BLaER1 treated with 17β-estradiol and CSF1 and Interleukin-3, amounts not matched to agents 10 nM and 100 nM (cell line): ENCODE measurements at regions not wholly inside any gene's neighbourhood (a gene's known extent, or its start where the extent isn't known, plus 50 kb on each side); places are given as distances from the start of the nearest gene placed in this dataset.

Source experiments
- H3K27ac ChIP-seq, 11 experiments: shearing (Covaris generic); formaldehyde crosslinking; 2 replicates each; pipeline ENCODE4 v1.8.1; 2022
- H3K27me3 ChIP-seq, 11 experiments: shearing (Covaris generic); formaldehyde crosslinking; 2 replicates each; pipeline ENCODE4 v1.8.1; 2022
- H3K36me3 ChIP-seq, 11 experiments: shearing (Covaris generic); formaldehyde crosslinking; 2 replicates each; pipeline ENCODE4 v1.8.1; 2022
- H3K4me1 ChIP-seq, 10 experiments: shearing (Covaris generic); formaldehyde crosslinking; 2 replicates each; pipeline ENCODE4 v1.8.1; 2022
- H3K4me2 ChIP-seq, 11 experiments: shearing (Covaris generic); formaldehyde crosslinking; 2 replicates each; pipeline ENCODE4 v1.8.1; 2022
- H3K4me3 ChIP-seq, 10 experiments: shearing (Covaris generic); formaldehyde crosslinking; 2 replicates each; pipeline ENCODE4 v1.8.1; 2022
- H3K9ac ChIP-seq, 11 experiments: shearing (Covaris generic); formaldehyde crosslinking; 2 replicates each; pipeline ENCODE4 v1.8.1; 2022
- H3K9me3 ChIP-seq, 11 experiments: shearing (Covaris generic); formaldehyde crosslinking; replicated peaks in 1 of 11; 2 replicates each; pipeline ENCODE4 v1.8.1; 2022
- H4K20me1 ChIP-seq, 11 experiments: shearing (Covaris generic); formaldehyde crosslinking; 2 replicates each; pipeline ENCODE4 v1.8.1; 2022
- Cebpa-rat ChIP-seq, 11 experiments: shearing (Covaris generic); IDR thresholded peaks; 2 replicates each; pipeline ENCODE4 v1.8.1; 2022

- no peaks in the 10 kb centered on the region for H3K4me1 ChIP-seq
- H3K9ac ChIP-seq, result no peak overlapping the region
- no peaks in the 10 kb centered on the region for H3K36me3 ChIP-seq
- TF ChIP-seq Cebpa-rat (IDR thresholded peaks at IDR 0.05), result no peak
- no peaks in the 10 kb centered on the region for H3K27me3 ChIP-seq
- H4K20me1 ChIP-seq, result no peaks in the 10 kb centered on the region
- no peak overlapping the region for H3K27ac ChIP-seq
- no peak overlapping the region for H3K4me3 ChIP-seq
- H3K9me3 ChIP-seq, result no peaks in the 10 kb centered on the region
- no peak overlapping the region for H3K4me2 ChIP-seq
These were observed 238.2 kb downstream of the TEX36 start for GRCh38 chr10:125444790-125445189.

- Histone ChIP-seq H3K4me1 (no peaks in the 10 kb centered on the region), H3K4me3 (no peak overlapping the region), H3K9ac (no peak overlapping the region), H3K27me3 (no peaks in the 10 kb centered on the region), H4K20me1 (no peaks in the 10 kb centered on the region), H3K36me3 (no peaks in the 10 kb centered on the region), H3K27ac (no peak overlapping the region), H3K9me3 (no peaks in the 10 kb centered on the region), H3K4me2 (no peak overlapping the region)
- TF ChIP-seq Cebpa-rat (IDR thresholded peaks at IDR 0.05), result no peak
These were observed 240.0 kb downstream of the TEX36 start for GRCh38 chr10:125442856-125443540.

GRCh38 chr10:125441151-125441550 lies 241.8 kb downstream of the TEX36 start:
- no peaks in the 10 kb centered on the region for H3K27me3 ChIP-seq
- TF ChIP-seq Cebpa-rat (IDR thresholded peaks at IDR 0.05), result no peak
- no peaks in the 10 kb centered on the region for H3K4me1 ChIP-seq
- H3K4me2 ChIP-seq, result no peak overlapping the region
- no peaks in the 10 kb centered on the region for H3K36me3 ChIP-seq
- H4K20me1 ChIP-seq, result no peaks in the 10 kb centered on the region
- no peak overlapping the region for H3K4me3 ChIP-seq
- peaks cover 0 to under 1% (median 0%) of the 10 kb centered on the region in 11 experiments; a peak in 1 of 22 replicates for H3K9me3 ChIP-seq
- H3K9ac ChIP-seq, result no peak overlapping the region
- no peak overlapping the region for H3K27ac ChIP-seq

GRCh38 chr10:125431149-125431548 lies 251.8 kb downstream of the TEX36 start:
- Histone ChIP-seq H3K9me3 (peaks cover 0 to 41% (median 11%) of the 10 kb centered on the region in 11 experiments; a peak in 13 of 22 replicates), H3K9ac (no peak overlapping the region), H3K27ac (no peak overlapping the region), H3K36me3 (no peaks in the 10 kb centered on the region), H3K4me3 (no peak overlapping the region), H3K27me3 (no peaks in the 10 kb centered on the region), H4K20me1 (no peaks in the 10 kb centered on the region), H3K4me2 (no peak overlapping the region), H3K4me1 (no peaks in the 10 kb centered on the region)
- TF ChIP-seq Cebpa-rat (IDR thresholded peaks at IDR 0.05), result no peak

GRCh38 chr10:125428054-125428453 lies 254.9 kb downstream of the TEX36 start:
- no peak for TF ChIP-seq Cebpa-rat (IDR thresholded peaks at IDR 0.05)
- no peak overlapping the region for H3K4me2 ChIP-seq
- H3K36me3 ChIP-seq, result no peaks in the 10 kb centered on the region
- no peak overlapping the region for H3K27ac ChIP-seq
- no peaks in the 10 kb centered on the region for H3K4me1 ChIP-seq
- H3K4me3 ChIP-seq, result no peak overlapping the region
- H3K9ac ChIP-seq, result no peak overlapping the region
- peaks cover 0 to 12% (median 4%) of the 10 kb centered on the region in 11 experiments; a peak in 4 of 22 replicates for H3K9me3 ChIP-seq
- H4K20me1 ChIP-seq, result no peaks in the 10 kb centered on the region
- H3K27me3 ChIP-seq, result no peaks in the 10 kb centered on the region

- Histone ChIP-seq H3K4me3 (no peak overlapping the region), H3K9ac (no peak overlapping the region), H3K27me3 (no peaks in the 10 kb centered on the region), H3K9me3 (peaks cover 0 to 7% (median 0%) of the 10 kb centered on the region in 11 experiments; a peak in 2 of 22 replicates), H3K4me2 (no peak overlapping the region), H3K4me1 (no peaks in the 10 kb centered on the region), H3K36me3 (no peaks in the 10 kb centered on the region), H4K20me1 (no peaks in the 10 kb centered on the region), H3K27ac (no peak overlapping the region)
- no peak for TF ChIP-seq Cebpa-rat (IDR thresholded peaks at IDR 0.05)
These were observed 258.6 kb downstream of the TEX36 start for GRCh38 chr10:125424191-125424847.

GRCh38 chr10:125423569-125423968 lies 259.4 kb downstream of the TEX36 start:
- Histone ChIP-seq H3K4me3 (no peak overlapping the region), H3K9me3 (peaks cover 0 to 7% (median 0%) of the 10 kb centered on the region in 11 experiments; a peak in 2 of 22 replicates), H3K27ac (no peak overlapping the region), H3K27me3 (no peaks in the 10 kb centered on the region), H3K4me2 (no peak overlapping the region), H3K36me3 (no peaks in the 10 kb centered on the region), H3K4me1 (no peaks in the 10 kb centered on the region), H4K20me1 (no peaks in the 10 kb centered on the region), H3K9ac (no peak overlapping the region)
- TF ChIP-seq Cebpa-rat (IDR thresholded peaks at IDR 0.05), result no peak

- Histone ChIP-seq H3K4me3 (no peak overlapping the region), H3K36me3 (no peaks in the 10 kb centered on the region), H3K27ac (no peak overlapping the region), H3K27me3 (no peaks in the 10 kb centered on the region), H3K4me2 (no peak overlapping the region), H3K9me3 (no peaks in the 10 kb centered on the region), H3K4me1 (no peaks in the 10 kb centered on the region), H3K9ac (no peak overlapping the region), H4K20me1 (no peaks in the 10 kb centered on the region)
- no peak for TF ChIP-seq Cebpa-rat (IDR thresholded peaks at IDR 0.05)
These were observed 259.5 kb upstream of the CTBP2 start for GRCh38 chr10:125419831-125420230.

- H3K4me1 ChIP-seq, result no peaks in the 10 kb centered on the region
These were observed 258.8 kb upstream of the CTBP2 start for GRCh38 chr10:125419146-125419545.

GRCh38 chr10:125417605-125418004 lies 257.2 kb upstream of the CTBP2 start:
- no peak overlapping the region for H3K4me2 ChIP-seq
- no peak overlapping the region for H3K4me3 ChIP-seq
- H3K36me3 ChIP-seq, result no peaks in the 10 kb centered on the region
- no peaks in the 10 kb centered on the region for H3K27me3 ChIP-seq
- H3K9ac ChIP-seq, result no peak overlapping the region
- no peaks in the 10 kb centered on the region for H4K20me1 ChIP-seq
- no peak for TF ChIP-seq Cebpa-rat (IDR thresholded peaks at IDR 0.05)
- H3K4me1 ChIP-seq, result no peaks in the 10 kb centered on the region
- no peak overlapping the region for H3K27ac ChIP-seq
- no peaks in the 10 kb centered on the region for H3K9me3 ChIP-seq

More at GRCh38 chr10:125419146-125419545, 258.8 kb upstream of the CTBP2 start:
- no peak overlapping the region for H3K27ac ChIP-seq
- no peak for TF ChIP-seq Cebpa-rat (IDR thresholded peaks at IDR 0.05)
- no peaks in the 10 kb centered on the region for H3K27me3 ChIP-seq
- no peaks in the 10 kb centered on the region for H4K20me1 ChIP-seq
- no peaks in the 10 kb centered on the region for H3K36me3 ChIP-seq
- H3K9ac ChIP-seq, result no peak overlapping the region
- no peak overlapping the region for H3K4me3 ChIP-seq
- H3K4me2 ChIP-seq, result no peak overlapping the region
- H3K9me3 ChIP-seq, result no peaks in the 10 kb centered on the region
